CD4-positive, alpha-beta T cell treated with Interferon alpha-2 for 1 hour (primary cell): ENCODE measurements at regions not wholly inside any gene's neighbourhood (a gene's known extent, or its start where the extent isn't known, plus 50 kb on each side); places are given as distances from the start of the nearest gene placed in this dataset.
"Not testable (repeated sequence)": the region's sequence is repeated elsewhere in the genome, so short reads cannot be mapped to it uniquely, and the experiment has no call there.

Experiments
- DNase-seq, 2 donors: peaks; one replicate each; pipeline ENCODE4 v3.0.0-alpha.2; 2020 to 2022

DNA sequence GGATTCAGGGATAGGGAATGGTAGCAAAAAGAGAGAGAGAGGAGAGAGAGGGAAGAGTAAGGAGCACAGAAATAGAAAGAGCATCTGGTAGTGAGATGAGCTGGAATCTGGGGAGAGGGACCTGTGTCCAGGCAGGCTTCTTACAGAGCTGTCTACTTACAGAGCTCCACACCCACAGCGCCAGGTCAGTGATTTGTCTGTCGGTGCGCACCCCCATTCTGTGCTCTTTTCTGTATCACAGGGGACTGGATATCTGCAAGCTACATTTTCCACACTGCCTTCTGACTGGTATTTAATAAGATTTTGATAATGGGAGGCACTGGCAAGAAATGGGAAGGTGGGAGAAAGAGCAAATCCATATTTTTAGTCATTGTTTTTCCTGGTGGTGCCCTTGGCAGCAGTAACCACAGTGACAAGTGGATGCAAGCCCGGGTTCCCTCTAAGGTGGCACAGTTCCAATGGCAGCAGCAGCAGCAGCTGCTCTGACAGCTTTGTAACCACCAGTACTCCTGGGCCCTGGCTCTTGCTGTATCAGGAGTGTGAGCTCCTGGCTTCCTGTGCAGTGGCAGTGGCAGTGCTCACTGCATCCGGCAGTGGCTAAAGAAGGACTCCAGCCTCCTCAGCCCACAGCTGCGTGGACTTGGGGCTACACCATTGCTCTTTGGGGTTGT is 300.5 kb downstream of the TRIML1 start:
- DNase-seq = no peak

GRCh38 chr4:188444500-188444899 is 305.3 kb downstream of the TRIML1 start:
- no peak for DNase-seq

DNA sequence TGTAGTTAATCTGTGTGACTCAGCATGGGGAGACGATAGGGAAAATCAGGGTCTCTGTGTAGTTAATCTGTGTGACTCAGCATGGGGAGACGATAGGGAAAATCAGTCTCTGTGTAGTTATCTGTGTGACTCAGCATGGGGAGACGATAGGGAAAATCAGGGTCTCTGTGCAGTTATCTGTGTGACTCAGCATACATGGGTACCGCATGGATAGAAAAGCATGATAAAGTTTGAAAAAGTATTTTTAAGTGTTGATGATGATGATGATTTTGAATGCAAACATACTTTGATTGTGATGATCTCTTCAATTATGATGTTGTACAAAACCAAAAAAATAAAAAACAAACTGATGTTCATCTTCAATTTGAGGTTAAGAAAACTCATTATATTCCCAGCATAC is 309.8 kb downstream of the TRIML1 start:
- DNase-seq = not testable (repeated sequence)

- no peak for DNase-seq
These were observed 311.3 kb downstream of the TRIML1 start for GRCh38 chr4:188450571-188450970.

GRCh38 chr4:188452097-188452496 is 312.9 kb downstream of the TRIML1 start:
- no peak for DNase-seq

DNA sequence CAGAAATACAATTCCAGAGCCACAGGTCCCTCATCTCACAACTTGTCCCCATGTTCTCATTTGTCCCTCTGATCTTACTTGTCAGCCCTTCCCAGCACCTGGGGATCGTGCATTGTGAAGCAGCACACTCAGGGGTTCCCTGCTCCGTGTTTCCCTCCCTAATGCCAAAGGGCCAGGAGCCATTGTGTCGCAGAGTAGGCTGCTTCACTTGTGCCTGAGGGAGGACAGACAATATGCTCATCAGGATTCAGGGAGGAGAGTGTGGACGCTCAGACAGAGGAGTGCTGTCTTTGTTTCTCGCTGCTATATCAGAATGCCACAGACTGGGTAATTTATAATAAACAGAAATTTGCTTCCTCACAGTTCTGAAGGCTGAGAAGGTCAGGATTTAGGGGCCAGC is 315.3 kb downstream of the TRIML1 start:
- DNase-seq = no peak

DNA sequence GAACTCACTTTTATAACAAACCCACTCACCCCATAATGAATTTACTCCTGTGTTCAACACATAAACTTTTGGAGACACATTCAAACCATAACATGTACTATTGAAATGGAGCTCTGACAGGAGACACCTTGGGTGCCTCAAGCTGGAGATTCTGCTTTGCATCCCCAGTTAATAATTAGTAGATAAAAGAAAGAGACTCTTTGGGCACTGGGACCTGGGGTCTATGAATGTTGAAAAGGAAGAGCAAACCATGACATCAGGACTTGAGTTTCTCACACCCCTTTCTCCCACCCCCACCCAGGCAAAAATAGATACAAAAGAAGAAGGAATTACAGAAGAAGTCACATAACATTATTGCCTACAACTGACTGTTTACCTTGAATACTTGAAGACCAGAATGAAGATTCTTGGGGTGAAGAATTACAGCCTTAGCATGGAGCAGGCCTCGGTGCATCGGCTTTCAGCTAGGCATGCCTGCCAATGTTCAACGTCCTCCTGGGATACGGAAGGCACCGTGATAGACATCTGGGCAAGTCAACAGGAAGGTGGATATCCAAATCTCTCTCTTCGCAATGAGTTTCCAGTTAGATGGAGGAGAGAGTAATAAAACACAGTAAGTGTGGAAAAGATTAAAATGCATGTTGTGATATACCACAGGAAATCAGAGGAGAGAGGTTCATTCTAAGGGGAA is 316.0 kb downstream of the TRIML1 start:
- no peak for DNase-seq

- no peak for DNase-seq
These were observed 320.1 kb downstream of the TRIML1 start for GRCh38 chr4:188459381-188459780.

DNA sequence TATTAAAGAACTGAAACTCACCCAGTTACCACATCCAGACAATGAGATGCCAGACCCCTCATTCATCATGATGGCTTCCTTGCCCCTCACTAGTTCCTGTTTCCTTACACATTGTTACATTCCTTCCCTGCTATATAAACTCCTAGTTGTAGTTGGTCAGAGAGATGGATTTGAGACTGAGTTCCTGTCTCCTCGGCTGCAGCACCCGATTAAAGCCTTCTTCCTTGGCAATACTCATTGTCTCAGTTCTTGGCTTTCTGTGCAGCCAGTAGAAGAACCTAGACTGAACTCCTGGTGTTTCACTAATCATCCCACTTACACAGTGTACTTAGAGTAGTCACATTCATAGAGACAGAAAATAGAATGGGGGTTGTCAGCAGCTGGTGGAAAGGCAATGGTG is 324.7 kb downstream of the TRIML1 start:
- no peak for DNase-seq

GRCh38 chr4:188466001-188466400 is 326.8 kb downstream of the TRIML1 start:
- no peak for DNase-seq

DNA sequence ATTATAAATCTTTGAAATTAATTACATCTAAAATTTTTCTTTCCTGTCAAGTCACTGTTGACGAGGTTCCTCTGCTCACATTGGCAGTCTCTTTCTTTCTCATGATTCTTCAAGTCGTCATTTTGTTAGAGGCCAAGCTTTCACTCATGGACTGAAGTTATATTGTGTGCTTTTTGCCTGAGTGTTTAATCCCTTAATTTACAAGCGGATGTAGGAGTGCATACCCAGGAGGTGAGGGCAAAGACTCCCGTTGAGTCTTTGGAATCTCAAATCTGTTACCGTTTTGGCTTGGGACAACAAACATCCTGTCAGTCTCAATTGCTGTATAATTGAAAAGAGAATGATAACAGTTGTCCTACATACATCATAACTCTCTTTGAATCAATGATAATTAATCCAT is 345.0 kb downstream of the TRIML1 start:
- no peak for DNase-seq

GRCh38 chr4:188485906-188486305 is 346.7 kb downstream of the TRIML1 start:
- no peak for DNase-seq

DNA sequence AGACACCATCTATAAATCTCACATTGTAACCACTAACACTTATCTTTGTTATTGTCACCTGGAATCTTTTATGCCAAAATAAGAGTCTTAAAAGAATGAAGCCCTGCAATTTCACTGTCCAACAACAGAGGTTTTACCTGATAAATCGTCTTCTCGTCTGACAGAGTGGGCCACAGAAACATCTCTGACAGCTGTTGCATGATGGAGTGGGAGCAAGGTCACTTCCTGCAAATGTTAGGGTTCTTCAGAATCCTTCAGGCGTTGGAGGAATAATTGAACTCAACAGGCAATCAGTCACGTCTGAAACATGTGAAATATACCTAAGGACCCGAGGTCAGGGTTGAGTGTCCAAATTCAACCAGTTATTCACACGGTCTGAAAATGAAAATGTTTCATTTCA is 353.6 kb downstream of the TRIML1 start:
- no peak for DNase-seq

GRCh38 chr4:188495169-188495568 is 355.9 kb downstream of the TRIML1 start:
- no peak for DNase-seq

- no peak for DNase-seq
These were observed 372.2 kb downstream of the TRIML1 start for GRCh38 chr4:188511431-188511830.

GRCh38 chr4:188532751-188533150 is 393.5 kb downstream of the TRIML1 start:
- no peak for DNase-seq

- no peak for DNase-seq
These were observed 395.1 kb downstream of the TRIML1 start for GRCh38 chr4:188534297-188534696.

DNA sequence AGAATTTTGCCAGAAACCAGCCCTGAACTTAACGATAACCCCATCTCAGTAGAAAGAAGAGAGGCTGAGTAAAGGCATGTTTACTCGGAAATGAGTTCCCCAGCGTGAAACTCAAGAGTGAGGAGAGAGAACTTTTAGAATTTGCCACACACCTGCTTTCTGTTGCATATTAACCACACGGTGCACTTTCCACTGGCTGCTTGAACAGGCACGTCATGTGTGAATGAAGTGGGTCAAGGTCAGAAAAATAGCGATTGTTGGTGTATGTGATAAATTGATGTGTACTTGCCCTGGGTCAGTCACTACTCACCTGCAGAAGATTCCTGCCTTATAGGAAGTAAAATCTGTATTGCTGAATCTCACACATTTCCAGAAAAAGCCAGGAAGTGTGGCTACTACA is 395.7 kb downstream of the TRIML1 start:
- no peak for DNase-seq

GRCh38 chr4:188536826-188537225 is 397.6 kb downstream of the TRIML1 start:
- DNase-seq = no peak

DNA sequence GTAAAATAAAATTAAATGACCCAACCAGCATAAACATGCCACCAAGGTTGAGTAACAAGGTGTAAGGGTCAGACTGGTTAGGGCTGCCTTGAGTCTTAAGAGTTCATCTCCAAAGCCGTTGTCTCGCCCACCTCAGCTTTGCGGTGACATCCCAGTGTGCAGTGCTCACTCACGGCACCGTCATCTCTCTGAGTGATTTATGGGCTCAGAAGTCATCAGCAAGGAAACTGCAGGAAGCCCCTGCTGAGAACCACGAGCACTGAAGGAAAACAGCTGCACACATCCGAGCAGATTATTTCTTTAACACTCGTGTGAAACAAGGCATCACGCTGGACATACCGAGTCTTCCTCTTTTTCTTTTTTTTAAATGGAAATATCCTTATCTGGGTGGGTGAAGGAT is 411.1 kb downstream of the TRIML1 start:
- DNase-seq = no peak

DNA sequence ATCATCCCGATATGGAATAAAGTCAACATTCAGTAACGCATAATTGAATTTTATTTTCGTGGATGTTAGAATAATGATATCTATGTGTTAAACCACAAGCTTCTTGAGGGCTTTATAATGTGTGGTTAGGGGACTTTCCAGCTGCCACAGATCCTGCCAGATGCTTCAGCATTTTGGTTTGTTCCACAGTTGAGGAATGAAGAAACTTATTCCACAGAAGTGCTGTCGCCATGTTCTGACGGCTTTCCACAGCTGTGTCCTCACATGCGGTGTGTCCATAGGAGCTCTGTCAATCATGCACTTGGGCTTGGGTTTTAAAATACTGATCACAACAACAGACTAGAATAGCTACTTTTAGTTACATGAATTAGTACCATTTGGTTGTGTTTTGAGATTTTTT is 411.9 kb downstream of the TRIML1 start:
- DNase-seq = no peak

DNA sequence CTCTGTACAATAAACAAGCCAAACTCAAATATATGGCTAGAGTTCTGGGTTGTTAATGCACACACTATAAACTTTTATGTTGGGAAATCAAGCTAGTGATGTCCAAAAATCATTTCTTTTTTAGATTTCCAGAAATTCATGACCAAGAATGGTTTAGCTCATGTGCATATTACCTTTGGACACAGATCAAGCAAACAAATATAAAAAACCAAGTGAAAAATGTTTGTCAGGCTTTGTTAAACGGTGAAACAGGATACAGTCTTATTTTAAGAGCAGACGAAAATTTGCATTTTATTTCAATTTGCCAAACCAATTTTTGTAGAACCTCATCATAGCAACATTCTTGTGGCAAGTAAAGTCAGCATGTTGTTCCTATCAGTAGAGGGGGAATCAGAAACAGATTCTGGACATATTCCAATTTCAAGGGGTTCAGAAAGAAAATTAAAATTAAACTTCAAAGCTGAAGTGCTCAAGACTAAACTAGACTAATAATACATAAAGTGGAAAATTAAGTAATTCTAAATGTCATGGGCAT is 413.6 kb downstream of the TRIML1 start:
- no peak for DNase-seq

- DNase-seq = no peak
These were observed 415.2 kb downstream of the TRIML1 start for GRCh38 chr4:188554413-188554812.

DNA sequence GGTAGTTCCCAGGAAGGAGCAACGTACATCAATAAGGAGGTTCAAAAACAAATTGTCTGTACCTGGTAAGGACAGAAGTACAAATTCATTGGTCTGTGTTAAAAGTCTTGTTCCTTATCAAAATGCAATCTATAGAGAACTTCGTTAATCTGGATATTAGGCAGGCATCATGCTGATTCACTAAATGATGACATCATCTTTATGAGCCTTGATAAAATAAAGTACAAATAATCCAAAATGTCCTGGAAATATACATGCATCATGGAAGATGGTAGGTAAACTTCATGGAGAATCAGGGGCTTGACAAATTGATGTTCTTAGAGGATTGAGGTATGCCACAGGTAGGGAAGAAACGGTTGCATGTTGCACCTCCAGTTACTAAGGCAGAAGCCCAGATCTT is 433.9 kb downstream of the TRIML1 start:
- no peak for DNase-seq

DNA sequence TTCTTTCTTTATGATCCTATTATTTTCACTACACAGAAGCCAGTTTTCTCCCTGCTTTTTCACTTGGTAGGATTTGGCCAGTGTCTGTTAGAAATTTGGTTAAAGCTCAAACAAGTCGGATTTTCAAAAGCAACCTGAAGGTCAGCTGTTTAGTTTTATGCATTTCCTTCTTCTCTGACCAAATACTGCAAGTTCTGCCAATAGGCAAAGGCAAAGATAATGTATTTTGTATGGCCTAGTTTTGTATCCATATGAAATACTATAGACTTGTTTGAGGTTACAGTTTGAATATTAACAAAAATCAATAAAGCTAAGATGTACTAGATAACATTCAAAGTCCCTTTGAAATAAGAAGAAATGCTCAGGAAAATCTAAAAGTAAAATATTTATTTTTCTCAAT is 439.4 kb downstream of the TRIML1 start:
- DNase-seq = no peak
